ENCODE measurements at regions not wholly inside any gene's neighbourhood (a gene's known extent, or its start where the extent isn't known, plus 50 kb on each side); places are given as distances from the start of the nearest gene placed in this dataset.

- Mint-ChIP-seq H3K9me3 (no peaks in the 10 kb centered on the region), H3K36me3 (ENCODE audit: insufficient read depth in 1 of 3, low read depth in 3 of 3) (peaks cover 0 to 5% (median 0%) of the 10 kb centered on the region in 3 experiments; a peak in 1 of 7 replicates), H3K27me3 (ENCODE audit: low read depth) (peaks cover 4% of the 10 kb centered on the region; the same call in 1 of the 2 replicates), H3K4me1 (peaks cover 12 to 16% of the 10 kb centered on the region in 2 experiments), H3K4me3 (no peak overlapping the region), H3K27ac (peak overlapping the region in 2 of 3 experiments; percentile 50 to 60; a peak in 2 of 7 replicates)
- Histone ChIP-seq H3K18ac (ENCODE audit: insufficient read length, low read depth, low read length) (no peak overlapping the region), H3K79me2 (ENCODE audit: insufficient read depth, low read length) (no peaks in the 10 kb centered on the region), H3T11ph (ENCODE audit: low read length) (no peak overlapping the region), H3K14ac (ENCODE audit: insufficient read depth, low read length) (peak overlapping the region; percentile 77), H4K5ac (ENCODE audit: insufficient read length, low read depth, low read length) (no peak overlapping the region), H2BK120ac (ENCODE audit: low read depth, low read length, poor library complexity, severe bottlenecking) (no peak overlapping the region), H3K79me1 (ENCODE audit: insufficient read depth, low read depth, low read length, poor library complexity, severe bottlenecking) (no peaks in the 10 kb centered on the region), H4K91ac (ENCODE audit: insufficient read length, low read depth, low read length) (no peak overlapping the region), H3K27me3 (ENCODE audit: insufficient read depth, low read length) (no peaks in the 10 kb centered on the region), H3K9ac (ENCODE audit: extremely low read depth, insufficient read length, low read length) (no peak overlapping the region), H3K27ac (ENCODE audit: insufficient read length, low read depth, low read length) (no peak overlapping the region), H3K4me2 (ENCODE audit: insufficient read depth, insufficient read length, low read length) (no peak overlapping the region), H2BK20ac (ENCODE audit: low read depth, low read length, poor library complexity, severe bottlenecking) (no peak overlapping the region), H3K4me1 (ENCODE audit: insufficient read depth, low read length) (no peaks in the 10 kb centered on the region), H2BK15ac (ENCODE audit: low read depth, low read length) (no peak overlapping the region), H4K8ac (replicated peaks; ENCODE audit: insufficient read length, low read depth, low read length) (no peak overlapping the region), H2AFZ (ENCODE audit: low read length) (no peak overlapping the region), H3K23ac (ENCODE audit: insufficient read length, low read depth, low read length) (no peak overlapping the region), H4K20me1 (ENCODE audit: control insufficient read depth, insufficient read depth, insufficient read length) (no peaks in the 10 kb centered on the region), H3K56ac (ENCODE audit: insufficient read length, low read depth, low read length) (no peak overlapping the region), H3K4ac (ENCODE audit: low read depth, low read length) (no peak overlapping the region), H3K23me2 (ENCODE audit: insufficient read length, low read depth, low read length, poor library complexity, severe bottlenecking) (no peaks in the 10 kb centered on the region), H2AK5ac (ENCODE audit: insufficient read length, low read length) (no peak overlapping the region), H3K9me3 (ENCODE audit: control insufficient read depth, low read depth, low read length) (no peaks in the 10 kb centered on the region), H2BK12ac (ENCODE audit: insufficient read length, low read depth, low read length) (no peak overlapping the region), H2BK5ac (ENCODE audit: insufficient read length, low read length) (no peak overlapping the region)
- TF ChIP-seq CTCF (conservative IDR thresholded peaks at IDR 0.05), result no peak
- DNase-seq, result peak; percentile 39
- no CpG with 5 or more reads among the region's 11 CpGs for WGBS (ENCODE audit: extremely low coverage, insufficient read length, low lambda C conversion rate)
Measured at GRCh38 chr13:94859278-94859691, 146.9 kb upstream of the SOX21 start.

All from H9 (cell line).